ENCODE measurements at regions not wholly inside any gene's neighbourhood (a gene's known extent, or its start where the extent isn't known, plus 50 kb on each side); places are given as distances from the start of the nearest gene placed in this dataset.

DNA sequence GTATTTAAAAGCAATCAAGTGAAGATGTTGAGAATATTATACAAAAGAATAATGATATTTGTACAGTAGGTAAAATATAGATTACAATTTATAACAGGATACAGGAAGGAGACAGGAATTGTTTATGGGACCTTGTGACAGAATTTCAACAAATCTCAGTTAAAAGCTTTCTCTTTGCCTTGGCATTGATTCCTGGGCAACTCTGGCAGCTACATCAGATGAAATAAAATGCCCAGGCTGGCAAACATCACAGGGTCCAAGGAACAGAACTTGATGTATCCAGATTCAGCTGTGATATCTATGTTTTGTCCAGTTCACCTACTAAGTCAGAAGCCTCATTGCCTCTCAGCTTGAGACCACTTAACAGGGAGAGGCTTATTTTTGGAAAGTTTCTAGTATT is 473.1 kb downstream of the MCTP2 start:
- TF ChIP-seq, protein P1, sequence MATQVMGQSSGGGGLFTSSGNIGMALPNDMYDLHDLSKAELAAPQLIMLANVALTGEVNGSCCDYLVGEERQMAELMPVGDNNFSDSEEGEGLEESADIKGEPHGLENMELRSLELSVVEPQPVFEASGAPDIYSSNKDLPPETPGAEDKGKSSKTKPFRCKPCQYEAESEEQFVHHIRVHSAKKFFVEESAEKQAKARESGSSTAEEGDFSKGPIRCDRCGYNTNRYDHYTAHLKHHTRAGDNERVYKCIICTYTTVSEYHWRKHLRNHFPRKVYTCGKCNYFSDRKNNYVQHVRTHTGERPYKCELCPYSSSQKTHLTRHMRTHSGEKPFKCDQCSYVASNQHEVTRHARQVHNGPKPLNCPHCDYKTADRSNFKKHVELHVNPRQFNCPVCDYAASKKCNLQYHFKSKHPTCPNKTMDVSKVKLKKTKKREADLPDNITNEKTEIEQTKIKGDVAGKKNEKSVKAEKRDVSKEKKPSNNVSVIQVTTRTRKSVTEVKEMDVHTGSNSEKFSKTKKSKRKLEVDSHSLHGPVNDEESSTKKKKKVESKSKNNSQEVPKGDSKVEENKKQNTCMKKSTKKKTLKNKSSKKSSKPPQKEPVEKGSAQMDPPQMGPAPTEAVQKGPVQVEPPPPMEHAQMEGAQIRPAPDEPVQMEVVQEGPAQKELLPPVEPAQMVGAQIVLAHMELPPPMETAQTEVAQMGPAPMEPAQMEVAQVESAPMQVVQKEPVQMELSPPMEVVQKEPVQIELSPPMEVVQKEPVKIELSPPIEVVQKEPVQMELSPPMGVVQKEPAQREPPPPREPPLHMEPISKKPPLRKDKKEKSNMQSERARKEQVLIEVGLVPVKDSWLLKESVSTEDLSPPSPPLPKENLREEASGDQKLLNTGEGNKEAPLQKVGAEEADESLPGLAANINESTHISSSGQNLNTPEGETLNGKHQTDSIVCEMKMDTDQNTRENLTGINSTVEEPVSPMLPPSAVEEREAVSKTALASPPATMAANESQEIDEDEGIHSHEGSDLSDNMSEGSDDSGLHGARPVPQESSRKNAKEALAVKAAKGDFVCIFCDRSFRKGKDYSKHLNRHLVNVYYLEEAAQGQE (IDR thresholded peaks at IDR 0.05; ENCODE audit: insufficient read depth in 1 of 2, low read depth in 2 of 2, low read length in 2 of 2) = no peak
- no peak for TF ChIP-seq FOXP2 (optimal IDR thresholded peaks at IDR 0.05; ENCODE audit: borderline replicate concordance, extremely low read depth, extremely low read length, insufficient read depth)

DNA sequence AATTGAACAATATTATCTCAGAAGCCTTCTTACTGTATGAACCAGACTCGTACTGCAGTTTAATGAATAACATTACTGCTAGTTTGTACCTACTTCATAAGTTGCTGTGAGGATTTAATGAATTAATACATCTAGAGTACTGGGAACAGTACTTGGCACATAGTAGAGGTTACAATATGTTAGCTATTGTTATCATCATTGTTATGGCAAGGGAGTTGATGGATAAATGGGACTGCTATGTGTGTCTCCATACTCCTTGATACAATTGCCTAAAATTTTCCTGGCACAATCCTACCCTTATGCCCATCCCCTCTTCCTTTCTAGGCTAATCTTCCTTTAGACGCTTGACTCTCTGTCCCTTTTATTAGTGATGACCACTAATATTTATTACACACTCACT is 473.6 kb downstream of the MCTP2 start:
- TF ChIP-seq, protein P1 (IDR thresholded peaks at IDR 0.05; ENCODE audit: insufficient read depth in 1 of 2, low read depth in 2 of 2, low read length in 2 of 2) = no peak
- TF ChIP-seq SIN3A (IDR thresholded peaks at IDR 0.05; ENCODE audit: borderline replicate concordance, insufficient read depth, low read length) (no peak), POLR2AphosphoS5 (IDR thresholded peaks at IDR 0.05; ENCODE audit: low read depth, low read length) (no peak), FOXP2 (optimal IDR thresholded peaks at IDR 0.05; ENCODE audit: borderline replicate concordance, extremely low read depth, extremely low read length, insufficient read depth) (no peak), TAF1 (IDR thresholded peaks at IDR 0.05; ENCODE audit: borderline replicate concordance, insufficient read depth, low read length) (no peak)

DNA sequence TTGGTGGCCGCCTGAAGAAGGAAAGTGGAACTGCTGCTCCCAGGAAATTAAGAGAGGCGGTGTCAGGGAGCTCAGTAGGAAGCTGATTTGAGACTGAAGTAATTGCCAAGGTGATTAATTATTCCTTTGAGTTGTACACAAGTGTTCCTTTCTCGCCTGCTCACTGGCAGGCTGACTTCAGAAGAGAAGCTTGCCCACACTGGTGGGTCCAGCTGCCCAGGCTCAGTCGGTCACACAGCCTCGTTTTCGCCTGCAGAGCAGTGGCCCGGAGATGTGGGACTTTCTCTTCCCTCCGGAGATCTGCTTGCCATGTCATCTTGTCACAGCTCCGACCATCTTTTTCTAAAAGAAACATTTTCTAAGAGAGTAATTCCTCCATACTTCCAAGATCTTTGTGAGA is 478.0 kb downstream of the MCTP2 start:
- no peak for TF ChIP-seq TAF1 (IDR thresholded peaks at IDR 0.05; ENCODE audit: borderline replicate concordance, insufficient read depth, low read length)

DNA sequence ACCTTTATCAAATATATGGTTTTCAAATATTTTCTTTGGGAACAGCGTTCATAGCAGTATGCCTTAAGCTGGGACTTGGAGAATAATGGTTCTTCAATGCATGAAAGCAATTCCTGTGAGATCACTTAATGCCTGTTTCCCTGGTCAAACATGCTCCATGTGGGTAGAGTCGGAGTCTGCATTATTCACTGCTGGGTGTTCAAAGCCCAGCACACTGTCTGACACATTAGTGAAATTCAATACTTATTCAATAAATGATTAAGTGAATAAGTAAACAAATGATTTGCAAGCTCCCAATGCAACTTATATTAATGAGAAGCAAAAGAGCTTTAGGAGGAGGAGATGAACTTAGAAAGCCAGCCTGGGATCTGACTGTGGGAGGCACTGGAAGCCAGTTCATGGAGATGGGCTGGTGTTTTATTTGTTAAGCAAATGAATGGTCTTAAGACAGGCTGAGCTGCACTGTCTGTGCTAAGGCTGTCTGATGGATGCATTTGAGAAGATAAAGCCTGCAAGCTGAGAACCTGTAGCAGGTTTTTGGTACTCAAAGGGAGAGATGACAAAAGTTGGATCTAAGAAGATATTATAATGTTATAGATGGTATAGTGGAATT is 490.8 kb downstream of the MCTP2 start:
- no peak for TF ChIP-seq POLR2AphosphoS5 (IDR thresholded peaks at IDR 0.05; ENCODE audit: low read depth, low read length)
- TF ChIP-seq FOXP2 (optimal IDR thresholded peaks at IDR 0.05; ENCODE audit: borderline replicate concordance, extremely low read depth, extremely low read length, insufficient read depth) = no peak
- TF ChIP-seq TAF1 (IDR thresholded peaks at IDR 0.05; ENCODE audit: borderline replicate concordance, insufficient read depth, low read length) = no peak
- no peak for TF ChIP-seq SIN3A (IDR thresholded peaks at IDR 0.05; ENCODE audit: borderline replicate concordance, insufficient read depth, low read length)
- TF ChIP-seq, protein P1 (IDR thresholded peaks at IDR 0.05; ENCODE audit: insufficient read depth in 1 of 2, low read depth in 2 of 2, low read length in 2 of 2) = no peak

DNA sequence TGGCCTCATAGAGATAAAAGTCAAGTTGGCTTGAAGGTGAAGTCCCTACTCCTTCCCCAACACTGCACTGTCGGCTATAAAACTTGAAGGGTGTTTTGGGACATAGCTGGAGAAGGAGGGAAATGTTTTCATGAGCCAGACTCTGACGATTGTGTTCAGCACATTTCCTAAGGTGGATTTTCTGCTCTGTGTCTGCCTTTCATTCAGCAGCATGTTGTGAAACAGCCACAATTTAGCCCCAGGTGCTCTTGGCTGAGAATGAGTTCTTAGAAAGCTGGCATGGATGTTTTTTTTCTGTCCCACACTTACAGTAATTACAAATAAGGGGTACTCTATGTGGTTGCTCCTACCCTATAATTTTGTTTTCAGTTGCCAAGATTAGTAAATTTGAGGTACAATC is 492.4 kb downstream of the MCTP2 start:
- TF ChIP-seq FOXP2 (optimal IDR thresholded peaks at IDR 0.05; ENCODE audit: borderline replicate concordance, extremely low read depth, extremely low read length, insufficient read depth) = no peak

DNA sequence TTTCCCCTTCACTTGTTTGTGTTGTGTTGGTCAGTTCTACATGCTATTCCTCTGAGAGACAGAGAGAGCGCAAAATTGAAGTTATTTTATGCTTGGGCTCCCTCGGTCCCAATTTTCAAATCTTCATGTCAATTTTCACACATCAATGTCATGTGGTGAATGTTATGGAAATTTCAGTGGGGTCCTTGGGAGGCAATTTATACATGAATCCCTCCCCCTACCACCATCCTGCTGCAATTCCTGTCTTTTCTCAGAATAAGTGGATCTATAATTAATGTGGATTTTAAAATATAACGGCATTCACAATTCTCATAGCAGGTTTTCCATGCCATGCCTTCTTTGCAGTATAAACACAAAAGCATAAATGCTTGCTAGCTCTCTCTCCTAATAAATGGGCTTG is 499.9 kb downstream of the MCTP2 start:
- no peak for TF ChIP-seq FOXP2 (optimal IDR thresholded peaks at IDR 0.05; ENCODE audit: borderline replicate concordance, extremely low read depth, extremely low read length, insufficient read depth)
- TF ChIP-seq TAF1 (IDR thresholded peaks at IDR 0.05; ENCODE audit: borderline replicate concordance, insufficient read depth, low read length) = no peak
- no peak for TF ChIP-seq SIN3A (IDR thresholded peaks at IDR 0.05; ENCODE audit: borderline replicate concordance, insufficient read depth, low read length)
- TF ChIP-seq, protein P1 (IDR thresholded peaks at IDR 0.05; ENCODE audit: insufficient read depth in 1 of 2, low read depth in 2 of 2, low read length in 2 of 2) = no peak
- TF ChIP-seq POLR2AphosphoS5 (IDR thresholded peaks at IDR 0.05; ENCODE audit: low read depth, low read length) = no peak

Measured in PFSK-1 (cell line).